ENCODE measurements at regions not wholly inside any gene's neighbourhood (a gene's known extent, or its start where the extent isn't known, plus 50 kb on each side); places are given as distances from the start of the nearest gene placed in this dataset.

DNA sequence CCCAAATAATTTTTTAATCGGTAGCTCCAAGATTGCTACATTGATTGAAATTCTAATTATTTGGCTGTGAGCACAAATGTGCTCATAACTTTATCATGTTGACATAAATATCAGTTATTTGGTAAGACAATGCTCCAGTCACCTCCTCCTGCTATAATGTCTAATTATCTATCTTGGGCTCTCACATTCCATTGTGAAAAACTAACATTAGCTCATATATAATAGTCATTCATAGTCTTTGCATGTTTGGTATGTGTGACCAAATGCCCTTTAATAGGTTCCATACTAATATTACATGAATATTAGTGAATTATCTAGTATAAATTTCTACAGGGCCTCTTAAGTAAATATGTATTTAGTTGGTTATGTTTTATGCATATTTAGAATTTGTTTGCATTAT, 185.6 kb upstream of the MCHR2 start:
- DNase-seq (ENCODE audit: low spot score): no peak

DNA sequence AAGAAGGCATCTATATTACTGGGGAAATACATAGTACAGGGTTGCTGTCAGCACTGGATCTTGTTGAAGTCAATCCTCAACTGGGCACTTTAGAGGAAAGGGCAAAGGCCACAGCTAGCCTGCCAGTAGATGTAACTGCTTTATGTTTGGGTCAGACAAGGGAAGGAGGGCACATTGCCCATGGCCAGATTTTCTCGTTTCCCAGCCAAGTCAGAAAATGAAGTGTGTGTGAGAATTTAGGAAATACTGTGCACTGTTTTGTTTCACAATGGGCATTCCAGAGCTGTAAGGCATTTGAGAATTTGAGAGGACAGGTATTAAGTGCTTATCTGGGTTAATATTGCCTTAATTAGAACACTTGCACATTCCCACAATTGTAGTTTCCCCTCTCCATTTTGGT, 183.9 kb upstream of the MCHR2 start:
- DNase-seq (ENCODE audit: low spot score): no peak

DNA sequence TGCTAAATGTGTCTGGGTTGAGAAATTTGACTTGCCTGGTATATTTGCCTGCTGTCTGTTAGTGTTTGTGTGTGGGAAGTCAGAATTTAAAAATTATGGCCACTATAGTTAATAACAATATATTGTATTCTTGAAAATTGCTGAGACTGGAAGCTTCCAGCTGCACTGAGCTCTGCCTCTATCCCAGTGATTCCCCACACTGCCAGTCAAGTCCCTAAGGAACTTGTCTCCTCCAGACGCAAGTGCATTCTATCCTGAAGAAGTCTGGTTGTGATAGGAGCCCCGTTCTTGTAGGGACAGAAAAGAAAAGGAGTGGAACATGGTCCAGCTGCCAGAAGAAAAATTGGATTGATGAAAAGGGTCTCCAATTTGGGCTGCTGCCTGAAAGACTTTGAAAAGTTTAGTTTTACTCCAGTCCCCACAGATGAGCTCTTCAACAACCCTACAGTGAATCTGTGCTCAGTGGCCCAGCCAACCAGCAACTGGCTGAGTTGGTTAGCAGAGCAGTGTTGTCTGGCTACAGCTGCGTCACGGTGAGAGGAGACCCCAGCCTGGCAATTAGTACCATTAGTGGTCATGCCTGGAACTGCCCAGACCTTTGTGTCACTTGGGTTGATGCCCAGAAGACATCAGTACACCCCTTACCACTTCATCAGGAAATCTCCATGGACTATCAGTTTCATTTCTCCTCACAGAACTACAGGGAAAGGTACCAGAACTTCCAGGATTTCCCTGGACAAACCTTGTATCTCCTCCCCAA, 183.1 kb upstream of the MCHR2 start:
- no peak for DNase-seq (ENCODE audit: low spot score)

DNA sequence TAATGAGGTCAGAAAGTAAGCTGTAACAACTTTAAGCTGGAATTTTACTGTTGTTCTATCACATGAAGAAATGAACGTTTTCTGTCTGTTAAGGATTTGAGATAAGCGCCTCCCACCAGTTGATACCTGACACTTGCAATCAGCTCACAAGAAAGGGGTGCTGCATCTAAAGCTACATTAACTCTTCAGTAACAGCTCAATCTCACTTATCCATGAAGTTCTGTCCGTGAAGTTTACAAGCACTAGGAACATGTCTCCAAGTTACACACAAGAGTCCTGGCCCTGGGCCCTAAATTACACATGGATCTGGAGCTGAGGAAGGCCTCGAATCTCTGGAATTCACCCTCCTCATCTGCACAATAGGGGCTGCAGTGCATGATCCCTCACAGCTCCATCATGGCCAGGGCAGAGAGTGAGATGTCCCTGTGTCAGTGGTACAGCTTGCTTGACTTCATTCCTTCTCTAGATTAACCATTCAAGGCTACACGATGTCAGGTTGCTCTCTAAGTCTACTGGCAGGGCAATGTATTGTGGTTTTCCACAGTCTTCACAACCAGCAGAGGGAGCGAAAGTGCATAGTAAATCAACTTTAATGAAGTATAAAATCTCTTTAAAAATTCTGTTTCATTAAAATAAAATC, 182.4 kb upstream of the MCHR2 start:
- peak; percentile 26 for DNase-seq (ENCODE audit: low spot score)

GRCh38 chr6:100175814-100176310, 181.8 kb upstream of the MCHR2 start:
- DNase-seq (ENCODE audit: low spot score): no peak

DNA sequence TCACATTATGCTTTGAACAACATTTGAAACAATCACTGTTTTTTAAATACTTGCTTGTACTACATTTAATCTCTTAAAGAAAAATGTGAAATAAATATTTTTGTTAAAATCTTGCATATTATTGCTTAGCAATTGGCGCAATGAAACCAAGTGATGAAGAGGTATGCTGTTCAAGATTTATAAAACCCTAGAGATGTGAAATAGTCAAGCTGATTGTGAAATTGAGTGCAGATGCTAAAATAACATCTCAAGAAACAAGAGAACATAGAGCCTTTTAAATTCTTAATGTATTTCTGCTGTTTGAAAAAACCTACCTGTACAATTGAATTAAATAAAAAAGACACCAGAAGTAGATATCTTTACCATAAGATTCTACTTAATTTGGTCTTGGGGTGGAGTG, 179.2 kb upstream of the MCHR2 start:
- no peak for DNase-seq (ENCODE audit: low spot score)

GRCh38 chr6:100172322-100172713, 178.3 kb upstream of the MCHR2 start:
- DNase-seq (ENCODE audit: low spot score): no peak

DNA sequence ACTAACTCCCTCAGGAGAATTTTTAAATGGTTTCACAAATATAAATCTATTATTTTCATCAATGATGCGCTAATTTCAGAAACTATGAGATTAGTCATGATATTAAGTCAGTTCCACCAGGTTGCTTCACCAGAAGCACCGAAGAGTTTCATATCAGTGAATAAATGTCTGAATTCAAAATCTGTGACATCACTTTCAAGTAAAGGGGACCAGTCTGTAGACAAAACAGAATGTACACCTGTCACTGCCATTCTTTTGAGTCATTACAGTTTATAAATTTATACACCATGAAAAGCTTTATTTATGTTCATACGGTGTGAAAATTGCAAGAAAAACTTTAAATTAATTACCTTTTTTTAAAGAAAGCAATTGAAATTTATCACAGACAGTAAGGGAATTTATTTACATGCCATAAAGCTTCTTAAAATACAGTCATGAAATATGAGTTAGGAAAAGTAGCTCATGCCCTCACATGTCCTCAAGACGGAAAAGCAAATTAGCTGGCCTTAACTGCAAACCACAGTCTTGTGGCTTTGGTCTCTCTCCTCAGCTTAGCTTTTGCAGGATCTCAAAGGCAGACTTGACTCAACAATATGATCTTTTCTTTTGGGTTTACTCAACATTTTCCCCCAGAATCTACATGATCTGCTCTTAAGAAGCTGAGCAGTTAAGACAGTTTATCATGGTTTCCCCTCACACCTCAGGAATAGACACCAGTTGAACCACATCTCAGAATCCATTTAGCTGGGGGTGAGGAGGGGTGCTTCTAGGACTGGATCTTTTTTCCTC, 177.7 kb upstream of the MCHR2 start:
- DNase-seq (ENCODE audit: low spot score): peak; percentile 89

DNA sequence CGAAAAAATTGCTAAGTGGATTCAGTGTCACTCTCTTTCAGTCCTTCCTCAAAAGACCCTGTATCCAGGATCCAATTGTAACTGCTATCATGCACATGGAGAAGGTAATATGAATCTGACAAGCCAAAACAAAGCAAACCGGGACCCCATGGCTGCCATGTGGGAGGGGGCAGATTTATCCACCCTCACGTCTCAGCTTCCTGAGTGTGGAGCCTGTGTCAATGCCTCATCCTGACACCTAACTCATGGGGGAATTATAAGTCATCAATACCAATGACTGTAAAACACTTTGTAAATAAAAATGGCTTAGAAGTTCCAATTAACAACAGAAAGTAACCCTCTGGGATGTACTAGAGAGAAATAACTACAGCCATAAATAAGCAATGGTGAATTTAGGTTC, 174.1 kb upstream of the MCHR2 start:
- DNase-seq (ENCODE audit: low spot score): no peak

- DNase-seq (ENCODE audit: low spot score): no peak
Observed at GRCh38 chr6:100167585-100167984, 173.6 kb upstream of the MCHR2 start.

GRCh38 chr6:100166956-100167355, 172.9 kb upstream of the MCHR2 start:
- no peak for DNase-seq (ENCODE audit: low spot score)

- no peak for DNase-seq (ENCODE audit: low spot score)
Observed at GRCh38 chr6:100165442-100165841, 171.4 kb upstream of the MCHR2 start.

- DNase-seq (ENCODE audit: low spot score): no peak
Observed at GRCh38 chr6:100163035-100163434, 169.0 kb upstream of the MCHR2 start.

GRCh38 chr6:100161782-100162365, 167.9 kb upstream of the MCHR2 start:
- peak; percentile 18 for DNase-seq (ENCODE audit: low spot score)

GRCh38 chr6:100160930-100161329, 166.9 kb upstream of the MCHR2 start:
- DNase-seq (ENCODE audit: low spot score): no peak

GRCh38 chr6:100155141-100155540, 161.1 kb upstream of the MCHR2 start:
- DNase-seq (ENCODE audit: low spot score): no peak

DNA sequence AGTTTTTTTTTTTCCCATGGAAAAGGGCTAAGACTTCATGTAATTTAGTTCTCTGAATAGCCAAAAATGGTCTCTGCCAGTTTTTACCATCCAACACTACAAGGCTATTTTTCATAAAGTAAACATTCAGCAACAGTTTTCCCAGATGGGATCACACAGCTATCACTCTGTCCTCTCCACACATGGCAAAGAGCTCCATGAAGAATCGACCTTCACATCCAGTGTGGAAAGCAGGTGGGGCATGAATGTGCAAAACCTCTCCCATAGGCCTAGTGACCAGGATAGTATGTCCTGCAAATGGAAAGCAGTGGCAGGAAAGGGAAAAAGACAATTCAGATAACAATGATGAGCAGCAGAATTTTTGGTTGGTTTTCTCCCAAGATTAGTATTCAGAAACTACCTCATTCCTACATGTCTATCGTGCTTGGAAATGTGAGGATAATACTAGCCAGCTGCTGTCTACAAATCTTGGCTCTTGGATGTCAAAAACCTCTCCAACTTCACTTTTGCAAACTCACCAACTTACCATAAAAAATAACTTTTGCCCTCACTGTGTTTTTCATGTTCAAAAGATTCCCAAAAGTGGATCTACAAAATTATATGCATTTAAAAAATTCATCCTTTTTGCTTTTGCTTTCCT, 159.7 kb upstream of the MCHR2 start:
- DNase-seq (ENCODE audit: low spot score): no peak

GRCh38 chr6:100152201-100152600, 158.2 kb upstream of the MCHR2 start:
- DNase-seq (ENCODE audit: low spot score): no peak

DNA sequence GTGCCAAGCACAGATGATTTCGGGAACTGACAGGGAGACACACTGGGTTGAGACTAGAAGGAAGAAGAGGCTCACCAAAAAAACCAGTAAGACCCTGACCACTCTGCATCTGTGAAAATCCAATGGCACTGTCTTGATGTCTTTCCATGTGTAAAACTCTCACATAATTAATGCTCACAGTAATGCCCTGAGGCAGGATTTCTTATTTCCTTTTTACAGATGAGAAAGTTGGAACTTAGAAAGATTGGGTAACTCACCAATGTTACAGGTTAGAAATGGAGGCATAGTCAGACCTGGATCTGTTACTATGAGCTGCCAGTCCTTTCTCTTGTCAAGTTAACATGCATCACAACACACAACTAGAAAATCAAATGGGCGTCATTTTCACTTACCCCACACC, 151.0 kb upstream of the MCHR2 start:
- DNase-seq (ENCODE audit: low spot score): no peak

- no peak for DNase-seq (ENCODE audit: low spot score)
Observed at GRCh38 chr6:100138346-100139022, 144.5 kb upstream of the MCHR2 start.

DNA sequence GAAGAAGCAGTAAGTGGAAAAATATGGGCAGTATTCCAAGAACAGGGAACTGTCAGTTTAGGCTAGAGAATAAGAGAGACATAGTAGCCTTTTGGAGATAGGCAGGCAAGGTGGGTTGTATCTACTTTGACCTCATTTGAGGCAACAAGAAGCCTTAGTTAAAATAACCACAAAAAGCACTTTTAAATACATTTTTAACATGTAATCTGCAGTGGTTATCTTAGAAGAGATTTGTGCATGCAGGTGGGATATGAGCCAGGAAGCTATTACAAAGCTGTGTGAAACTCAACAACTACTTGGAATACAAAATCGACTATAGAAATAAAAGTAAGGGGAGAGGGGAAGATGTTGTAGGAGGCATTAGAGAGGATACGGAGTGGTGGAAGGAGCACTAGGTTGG, 143.7 kb upstream of the MCHR2 start:
- no peak for DNase-seq (ENCODE audit: low spot score)

Measured in activated CD4-positive, alpha-beta T cell treated with anti-CD3 and anti-CD28 coated beads, Interleukin-2, Interleukin-4, amounts not matched to agents 100 ng/mL and 50 ng/mL, durations not matched to agents 16 hours and 8 hours (primary cell).